H1 (cell line): ENCODE measurements at regions not wholly inside any gene's neighbourhood (a gene's known extent, or its start where the extent isn't known, plus 50 kb on each side); places are given as distances from the start of the nearest gene placed in this dataset.

ENCODE experiments used
- CTCF ChIA-PET: fragments of 300-600 bp; sonication (Branson Sonifier 250); formaldehyde crosslinking; loops from one replicate; lab custom pipeline; 2021; ENCODE audit not compliant: partially characterized antibody; lab: Charles Lee
- POLR2A ChIA-PET: fragments of 300-600 bp; sonication (Branson Sonifier 250); formaldehyde crosslinking; loops from one replicate; lab custom pipeline; 2021; ENCODE audit warnings: inconsistent platforms; ENCODE audit not compliant: partially characterized antibody; lab: Charles Lee
- DNase-seq, 2 experiments: peaks; one replicate each; pipeline versions ENCODE4 v3.0.0 to v3.0.0-alpha.2; 2010 to 2022; ENCODE audit warnings: low spot score in 2 of 2, low read depth in 1 of 2, mixed read lengths in 1 of 2
- FAIRE-seq: peaks from 2 replicates; lab custom pipeline; 2011; peaks lifted over from hg19 to GRCh38; lab: Jason Lieb, UNC
- H2AFZ ChIP-seq: 2 replicates; pipeline ENCODE4 v1.8.1; 2012; ENCODE audit warnings: low read length, inconsistent platforms
- H2AK5ac ChIP-seq: 2 replicates; pipeline ENCODE4 v1.6.1; 2013; ENCODE audit warnings: low read depth, low read length
- H2BK120ac ChIP-seq: replicated peaks from 2 replicates; pipeline ENCODE3; 2013; ENCODE audit warnings: low read depth, low read length, inconsistent platforms
- H2BK12ac ChIP-seq: 2 replicates; pipeline ENCODE4 v1.6.1; 2013; ENCODE audit warnings: low read depth, low read length
- H2BK15ac ChIP-seq: 2 replicates; pipeline ENCODE4 v1.6.1; 2013; ENCODE audit warnings: low read length
- H2BK20ac ChIP-seq: 2 replicates; pipeline ENCODE4 v1.6.1; 2013; ENCODE audit warnings: low read length
- H2BK5ac ChIP-seq: 2 replicates; pipeline ENCODE4 v1.6.1; 2013; ENCODE audit warnings: low read depth, low read length
- H3K14ac ChIP-seq: 2 replicates; pipeline ENCODE4 v1.6.1; 2013; ENCODE audit warnings: inconsistent platforms; ENCODE audit not compliant: insufficient read length
- H3K18ac ChIP-seq: 2 replicates; pipeline ENCODE4 v1.6.1; 2013; ENCODE audit warnings: low read length; ENCODE audit errors: extremely low read depth
- H3K23ac ChIP-seq: 2 replicates; pipeline ENCODE4 v1.6.1; 2013; ENCODE audit warnings: inconsistent platforms; ENCODE audit not compliant: insufficient read length
- H3K23me2 ChIP-seq: 2 replicates; pipeline ENCODE4 v1.6.1; 2013; ENCODE audit warnings: low read depth, low read length
- H3K27ac ChIP-seq: 2 replicates; pipeline ENCODE4 v1.6.1; 2011; ENCODE audit warnings: low read depth, low read length, inconsistent platforms
- H3K27me3 ChIP-seq, 4 experiments: replicated peaks in 1 of 4; 1 replicate in 1 of 4; 2 replicates in 3 of 4; pipeline versions ENCODE4 v1.6.1 to v1.8.1; 2011 to 2013; ENCODE audit warnings: low read length in 3 of 4, mild to moderate bottlenecking in 3 of 4, inconsistent platforms in 2 of 4, mixed read lengths in 2 of 4, moderate library complexity in 1 of 4; ENCODE audit not compliant: control insufficient read depth in 3 of 4, insufficient read depth in 3 of 4; ENCODE audit errors: extremely low read depth in 1 of 4
- H3K36me3 ChIP-seq, 4 experiments: 2 replicates each; pipeline versions ENCODE4 v1.6.1 to v1.8.1; 2011 to 2013; ENCODE audit warnings: mild to moderate bottlenecking in 4 of 4, low read length in 3 of 4, moderate library complexity in 2 of 4, control low read depth in 1 of 4, inconsistent platforms in 1 of 4; ENCODE audit not compliant: insufficient read depth in 4 of 4, control insufficient read depth in 2 of 4
- H3K4ac ChIP-seq: replicated peaks from 2 replicates; pipeline ENCODE3; 2013; ENCODE audit warnings: low read length, low read depth, mixed read lengths, inconsistent platforms; ENCODE audit not compliant: insufficient read length
- H3K4me1 ChIP-seq, 4 experiments: replicated peaks in 1 of 4; 1 replicate in 1 of 4; 2 replicates in 3 of 4; pipeline versions ENCODE4 v1.6.1 to v1.8.1; 2011 to 2013; ENCODE audit warnings: low read length in 3 of 4, inconsistent platforms in 2 of 4, mixed read lengths in 1 of 4; ENCODE audit not compliant: insufficient read depth in 4 of 4, control insufficient read depth in 3 of 4
- H3K4me2 ChIP-seq, 2 experiments: 2 replicates each; pipeline versions ENCODE4 v1.6.1 to v1.8.1; 2011 to 2013; ENCODE audit warnings: low read depth in 2 of 2, low read length in 2 of 2, control low read depth in 1 of 2, inconsistent platforms in 1 of 2, mild to moderate bottlenecking in 1 of 2; ENCODE audit not compliant: insufficient read depth in 1 of 2
- H3K4me3 ChIP-seq, 4 experiments: fragments of 200-600, 300-600 bp in 1 of 4; sonication (generic), shearing (Covaris generic), sonication (Bioruptor Twin) in 1 of 4; 2 replicates each; pipeline versions ENCODE4 v1.5.1 to v1.8.1; 2011 to 2016; ENCODE audit warnings: low read length in 4 of 4, low read depth in 3 of 4, control low read depth in 2 of 4, inconsistent platforms in 2 of 4, mild to moderate bottlenecking in 2 of 4, mixed read lengths in 1 of 4, moderate library complexity in 1 of 4; ENCODE audit not compliant: insufficient read depth in 2 of 4; ENCODE audit errors: extremely low read depth in 1 of 4
- H3K56ac ChIP-seq: replicated peaks from 2 replicates; pipeline ENCODE3; 2013; ENCODE audit warnings: low read depth, mild to moderate bottlenecking, mixed read lengths, low read length, inconsistent platforms; ENCODE audit not compliant: insufficient read length
- H3K79me1 ChIP-seq: 2 replicates; pipeline ENCODE4 v1.6.1; 2013; ENCODE audit warnings: low read depth, low read length, control low read depth
- H3K79me2 ChIP-seq, 2 experiments: 2 replicates each; pipeline versions ENCODE4 v1.6.1 to v1.8.1; 2012 to 2013; ENCODE audit warnings: low read length in 2 of 2, mild to moderate bottlenecking in 2 of 2, inconsistent platforms in 1 of 2; ENCODE audit not compliant: insufficient read depth in 2 of 2, control insufficient read depth in 1 of 2
- H3K9ac ChIP-seq, 4 experiments: replicated peaks in 1 of 4; 1 replicate in 1 of 4; 2 replicates in 3 of 4; pipeline versions ENCODE4 v1.6.1 to v1.8.1; 2011 to 2013; ENCODE audit warnings: low read depth in 3 of 4, low read length in 3 of 4, control low read depth in 2 of 4, mild to moderate bottlenecking in 2 of 4, moderate library complexity in 2 of 4, inconsistent platforms in 1 of 4; ENCODE audit errors: extremely low read depth in 1 of 4
- H3K9me3 ChIP-seq, 2 experiments: 2 replicates each; pipeline versions ENCODE4 v1.6.1 to v1.8.1; 2012 to 2013; ENCODE audit warnings: mild to moderate bottlenecking in 2 of 2, moderate library complexity in 2 of 2, control low read depth in 1 of 2, inconsistent platforms in 1 of 2, low read depth in 1 of 2, low read length in 1 of 2, mixed read lengths in 1 of 2; ENCODE audit not compliant: insufficient read depth in 2 of 2
- H4K20me1 ChIP-seq, 2 experiments: replicated peaks in 1 of 2; 2 replicates each; pipeline versions ENCODE3 to v1.8.1; 2011 to 2013; ENCODE audit warnings: inconsistent platforms in 2 of 2, low read length in 2 of 2, mild to moderate bottlenecking in 1 of 2; ENCODE audit not compliant: insufficient read depth in 2 of 2, control insufficient read depth in 1 of 2
- H4K5ac ChIP-seq: 2 replicates; pipeline ENCODE4 v1.6.1; 2013; ENCODE audit warnings: low read length, low read depth, mixed read lengths, inconsistent platforms; ENCODE audit not compliant: insufficient read length
- H4K8ac ChIP-seq: 2 replicates; pipeline ENCODE4 v1.8.0; 2013; ENCODE audit warnings: mild to moderate bottlenecking, moderate library complexity, low read length, inconsistent platforms; ENCODE audit not compliant: insufficient read depth; ENCODE audit errors: extremely low read depth
- H4K91ac ChIP-seq: replicated peaks from 2 replicates; pipeline ENCODE3; 2013; ENCODE audit warnings: low read length, mixed read lengths, inconsistent platforms; ENCODE audit not compliant: insufficient read length
- BRCA1 ChIP-seq: IDR thresholded peaks from 2 replicates; pipeline ENCODE4 v1.6.1; 2012; ENCODE audit warnings: low read depth, low read length, improper control_type of control experiment
- FOSL1 ChIP-seq: IDR thresholded peaks from 2 replicates; pipeline ENCODE4 v1.6.1; 2011; ENCODE audit warnings: mild to moderate bottlenecking, low read depth, low read length, moderate library complexity; ENCODE audit not compliant: insufficient read depth
- JUN ChIP-seq: IDR thresholded peaks from 2 replicates; pipeline ENCODE4 v1.6.1; 2011; ENCODE audit warnings: low read depth, mild to moderate bottlenecking, improper control_type of control experiment, low read length
- POLR2A ChIP-seq, 2 experiments: IDR thresholded peaks; 1 replicate in 1 of 2; 2 replicates in 1 of 2; pipeline ENCODE4 v1.6.1; 2011; ENCODE audit warnings: low read depth in 2 of 2, low read length in 2 of 2, mild to moderate bottlenecking in 2 of 2; ENCODE audit errors: control extremely low read depth in 1 of 2
- SP2 ChIP-seq: IDR thresholded peaks from 2 replicates; pipeline ENCODE4 v1.6.1; 2012; ENCODE audit warnings: mild to moderate bottlenecking, low read length, inconsistent platforms
- WGBS, 2 experiments: shearing (Covaris generic) in 1 of 2; methylation state at CpG; one replicate each; pipeline versions ENCODE4 v1.1.6 to v1.1.7; 2013 to 2015; ENCODE audit warnings: low lambda C conversion rate in 2 of 2, mixed read lengths in 2 of 2, inconsistent platforms in 1 of 2, low coverage in 1 of 2, missing lambda C conversion rate in 1 of 2; ENCODE audit not compliant: insufficient replicate concordance in 2 of 2, insufficient coverage in 1 of 2, insufficient read length in 1 of 2; ENCODE audit errors: extremely low coverage in 1 of 2, missing lambda C conversion rate in 1 of 2; 5-methylcytosine and 5-hydroxymethylcytosine counted together

GRCh38 chrX:117539090-117539418 is 577.6 kb downstream of the KLHL13 start:
- 100% methylated on average over 1 of the region's 1 CpG for WGBS, 2 experiments
- no peak overlapping the region for H3K23ac ChIP-seq
- no peak overlapping the region for H2BK20ac ChIP-seq
- no peak overlapping the region for H3K56ac ChIP-seq
- no peaks in the 10 kb centered on the region for H3K9me3 ChIP-seq
- ChIA-PET POLR2A (no interaction called here), CTCF (no interaction called here)
- H3K23me2 ChIP-seq: no peaks in the 10 kb centered on the region
- no peaks in the 10 kb centered on the region for H3K79me1 ChIP-seq
- no peak overlapping the region for H2BK120ac ChIP-seq
- no peak overlapping the region for H4K5ac ChIP-seq
- H3K9ac ChIP-seq: no peak overlapping the region
- TF ChIP-seq FOSL1 (no peak), JUN (no peak), POLR2A (IDR thresholded peaks at IDR 0.05; ENCODE audit: control extremely low read depth in 1 of 2, low read depth in 2 of 2, low read length in 2 of 2) (no peak), SP2 (no peak), BRCA1 (no peak)
- H2BK15ac ChIP-seq: no peak overlapping the region
- H3K18ac ChIP-seq: no peak overlapping the region
- FAIRE-seq (no peak), DNase-seq (no peak)
- H2BK12ac ChIP-seq: no peak overlapping the region
- H4K8ac ChIP-seq: no peak overlapping the region
- no peak overlapping the region for H2AK5ac ChIP-seq
- no peak overlapping the region for H3K4ac ChIP-seq
- H3K27me3 ChIP-seq: no peaks in the 10 kb centered on the region
- H3K4me2 ChIP-seq: no peak overlapping the region
- no peak overlapping the region for H3K14ac ChIP-seq
- H3K79me2 ChIP-seq: no peaks in the 10 kb centered on the region
- H4K20me1 ChIP-seq: no peaks in the 10 kb centered on the region
- H2AFZ ChIP-seq: no peak overlapping the region
- H2BK5ac ChIP-seq: no peak overlapping the region
- no peaks in the 10 kb centered on the region for H3K4me1 ChIP-seq
- H3K36me3 ChIP-seq: no peaks in the 10 kb centered on the region
- no peak overlapping the region for H4K91ac ChIP-seq
- no peak overlapping the region for H3K27ac ChIP-seq
- H3K4me3 ChIP-seq: no peak overlapping the region
